H1 (cell line): ENCODE measurements at regions not wholly inside any gene's neighbourhood (a gene's known extent, or its start where the extent isn't known, plus 50 kb on each side); places are given as distances from the start of the nearest gene placed in this dataset.

ENCODE experiments used
- CTCF ChIA-PET: fragments of 300-600 bp; sonication (Branson Sonifier 250); formaldehyde crosslinking; loops from one replicate; lab custom pipeline; 2021; ENCODE audit not compliant: partially characterized antibody; lab: Charles Lee
- POLR2A ChIA-PET: fragments of 300-600 bp; sonication (Branson Sonifier 250); formaldehyde crosslinking; loops from one replicate; lab custom pipeline; 2021; ENCODE audit warnings: inconsistent platforms; ENCODE audit not compliant: partially characterized antibody; lab: Charles Lee
- DNase-seq, 2 experiments: peaks; one replicate each; pipeline versions ENCODE4 v3.0.0 to v3.0.0-alpha.2; 2010 to 2022; ENCODE audit warnings: low spot score in 2 of 2, low read depth in 1 of 2, mixed read lengths in 1 of 2
- FAIRE-seq: peaks from 2 replicates; lab custom pipeline; 2011; peaks lifted over from hg19 to GRCh38; lab: Jason Lieb, UNC
- H2AFZ ChIP-seq: 2 replicates; pipeline ENCODE4 v1.8.1; 2012; ENCODE audit warnings: low read length, inconsistent platforms
- H2AK5ac ChIP-seq: 2 replicates; pipeline ENCODE4 v1.6.1; 2013; ENCODE audit warnings: low read depth, low read length
- H2BK120ac ChIP-seq: replicated peaks from 2 replicates; pipeline ENCODE3; 2013; ENCODE audit warnings: low read depth, low read length, inconsistent platforms
- H2BK12ac ChIP-seq: 2 replicates; pipeline ENCODE4 v1.6.1; 2013; ENCODE audit warnings: low read depth, low read length
- H2BK15ac ChIP-seq: 2 replicates; pipeline ENCODE4 v1.6.1; 2013; ENCODE audit warnings: low read length
- H2BK20ac ChIP-seq: 2 replicates; pipeline ENCODE4 v1.6.1; 2013; ENCODE audit warnings: low read length
- H2BK5ac ChIP-seq: 2 replicates; pipeline ENCODE4 v1.6.1; 2013; ENCODE audit warnings: low read depth, low read length
- H3K14ac ChIP-seq: 2 replicates; pipeline ENCODE4 v1.6.1; 2013; ENCODE audit warnings: inconsistent platforms; ENCODE audit not compliant: insufficient read length
- H3K18ac ChIP-seq: 2 replicates; pipeline ENCODE4 v1.6.1; 2013; ENCODE audit warnings: low read length; ENCODE audit errors: extremely low read depth
- H3K23ac ChIP-seq: 2 replicates; pipeline ENCODE4 v1.6.1; 2013; ENCODE audit warnings: inconsistent platforms; ENCODE audit not compliant: insufficient read length
- H3K23me2 ChIP-seq: 2 replicates; pipeline ENCODE4 v1.6.1; 2013; ENCODE audit warnings: low read depth, low read length
- H3K27ac ChIP-seq: 2 replicates; pipeline ENCODE4 v1.6.1; 2011; ENCODE audit warnings: low read depth, low read length, inconsistent platforms
- H3K27me3 ChIP-seq, 4 experiments: replicated peaks in 1 of 4; 1 replicate in 1 of 4; 2 replicates in 3 of 4; pipeline versions ENCODE4 v1.6.1 to v1.8.1; 2011 to 2013; ENCODE audit warnings: low read length in 3 of 4, mild to moderate bottlenecking in 3 of 4, inconsistent platforms in 2 of 4, mixed read lengths in 2 of 4, moderate library complexity in 1 of 4; ENCODE audit not compliant: control insufficient read depth in 3 of 4, insufficient read depth in 3 of 4; ENCODE audit errors: extremely low read depth in 1 of 4
- H3K36me3 ChIP-seq, 4 experiments: 2 replicates each; pipeline versions ENCODE4 v1.6.1 to v1.8.1; 2011 to 2013; ENCODE audit warnings: mild to moderate bottlenecking in 4 of 4, low read length in 3 of 4, moderate library complexity in 2 of 4, control low read depth in 1 of 4, inconsistent platforms in 1 of 4; ENCODE audit not compliant: insufficient read depth in 4 of 4, control insufficient read depth in 2 of 4
- H3K4ac ChIP-seq: replicated peaks from 2 replicates; pipeline ENCODE3; 2013; ENCODE audit warnings: low read length, low read depth, mixed read lengths, inconsistent platforms; ENCODE audit not compliant: insufficient read length
- H3K4me1 ChIP-seq, 4 experiments: replicated peaks in 1 of 4; 1 replicate in 1 of 4; 2 replicates in 3 of 4; pipeline versions ENCODE4 v1.6.1 to v1.8.1; 2011 to 2013; ENCODE audit warnings: low read length in 3 of 4, inconsistent platforms in 2 of 4, mixed read lengths in 1 of 4; ENCODE audit not compliant: insufficient read depth in 4 of 4, control insufficient read depth in 3 of 4
- H3K4me2 ChIP-seq, 2 experiments: 2 replicates each; pipeline versions ENCODE4 v1.6.1 to v1.8.1; 2011 to 2013; ENCODE audit warnings: low read depth in 2 of 2, low read length in 2 of 2, control low read depth in 1 of 2, inconsistent platforms in 1 of 2, mild to moderate bottlenecking in 1 of 2; ENCODE audit not compliant: insufficient read depth in 1 of 2
- H3K4me3 ChIP-seq, 4 experiments: fragments of 200-600, 300-600 bp in 1 of 4; sonication (generic), shearing (Covaris generic), sonication (Bioruptor Twin) in 1 of 4; 2 replicates each; pipeline versions ENCODE4 v1.5.1 to v1.8.1; 2011 to 2016; ENCODE audit warnings: low read length in 4 of 4, low read depth in 3 of 4, control low read depth in 2 of 4, inconsistent platforms in 2 of 4, mild to moderate bottlenecking in 2 of 4, mixed read lengths in 1 of 4, moderate library complexity in 1 of 4; ENCODE audit not compliant: insufficient read depth in 2 of 4; ENCODE audit errors: extremely low read depth in 1 of 4
- H3K56ac ChIP-seq: replicated peaks from 2 replicates; pipeline ENCODE3; 2013; ENCODE audit warnings: low read depth, mild to moderate bottlenecking, mixed read lengths, low read length, inconsistent platforms; ENCODE audit not compliant: insufficient read length
- H3K79me1 ChIP-seq: 2 replicates; pipeline ENCODE4 v1.6.1; 2013; ENCODE audit warnings: low read depth, low read length, control low read depth
- H3K79me2 ChIP-seq, 2 experiments: 2 replicates each; pipeline versions ENCODE4 v1.6.1 to v1.8.1; 2012 to 2013; ENCODE audit warnings: low read length in 2 of 2, mild to moderate bottlenecking in 2 of 2, inconsistent platforms in 1 of 2; ENCODE audit not compliant: insufficient read depth in 2 of 2, control insufficient read depth in 1 of 2
- H3K9ac ChIP-seq, 4 experiments: replicated peaks in 1 of 4; 1 replicate in 1 of 4; 2 replicates in 3 of 4; pipeline versions ENCODE4 v1.6.1 to v1.8.1; 2011 to 2013; ENCODE audit warnings: low read depth in 3 of 4, low read length in 3 of 4, control low read depth in 2 of 4, mild to moderate bottlenecking in 2 of 4, moderate library complexity in 2 of 4, inconsistent platforms in 1 of 4; ENCODE audit errors: extremely low read depth in 1 of 4
- H3K9me3 ChIP-seq, 2 experiments: 2 replicates each; pipeline versions ENCODE4 v1.6.1 to v1.8.1; 2012 to 2013; ENCODE audit warnings: mild to moderate bottlenecking in 2 of 2, moderate library complexity in 2 of 2, control low read depth in 1 of 2, inconsistent platforms in 1 of 2, low read depth in 1 of 2, low read length in 1 of 2, mixed read lengths in 1 of 2; ENCODE audit not compliant: insufficient read depth in 2 of 2
- H4K20me1 ChIP-seq, 2 experiments: replicated peaks in 1 of 2; 2 replicates each; pipeline versions ENCODE3 to v1.8.1; 2011 to 2013; ENCODE audit warnings: inconsistent platforms in 2 of 2, low read length in 2 of 2, mild to moderate bottlenecking in 1 of 2; ENCODE audit not compliant: insufficient read depth in 2 of 2, control insufficient read depth in 1 of 2
- H4K5ac ChIP-seq: 2 replicates; pipeline ENCODE4 v1.6.1; 2013; ENCODE audit warnings: low read length, low read depth, mixed read lengths, inconsistent platforms; ENCODE audit not compliant: insufficient read length
- H4K8ac ChIP-seq: 2 replicates; pipeline ENCODE4 v1.8.0; 2013; ENCODE audit warnings: mild to moderate bottlenecking, moderate library complexity, low read length, inconsistent platforms; ENCODE audit not compliant: insufficient read depth; ENCODE audit errors: extremely low read depth
- H4K91ac ChIP-seq: replicated peaks from 2 replicates; pipeline ENCODE3; 2013; ENCODE audit warnings: low read length, mixed read lengths, inconsistent platforms; ENCODE audit not compliant: insufficient read length
- BRCA1 ChIP-seq: IDR thresholded peaks from 2 replicates; pipeline ENCODE4 v1.6.1; 2012; ENCODE audit warnings: low read depth, low read length, improper control_type of control experiment
- CHD2 ChIP-seq: IDR thresholded peaks from 2 replicates; pipeline ENCODE4 v1.6.1; 2012; ENCODE audit warnings: low read length, improper control_type of control experiment
- E2F6 ChIP-seq: IDR thresholded peaks from 2 replicates; pipeline ENCODE4 v1.6.1; 2012; ENCODE audit warnings: inconsistent platforms
- EGR1 ChIP-seq: IDR thresholded peaks from 2 replicates; pipeline ENCODE4 v1.6.1; 2011; ENCODE audit warnings: low read depth, low read length, borderline replicate concordance
- EP300 ChIP-seq, 2 experiments: IDR thresholded peaks; 1 replicate in 1 of 2; 2 replicates in 1 of 2; pipeline ENCODE4 v1.6.1; 2011 to 2012; ENCODE audit warnings: low read depth in 2 of 2, low read length in 2 of 2, mild to moderate bottlenecking in 2 of 2, borderline replicate concordance in 1 of 2, inconsistent platforms in 1 of 2, moderate library complexity in 1 of 2
- EZH2 ChIP-seq: fragments of 200-600 bp; sonication (generic); IDR thresholded peaks from 2 replicates; pipeline ENCODE4 v1.7.1; 2012; ENCODE audit warnings: low read depth, mild to moderate bottlenecking, moderate library complexity, low read length, inconsistent platforms; ENCODE audit not compliant: severe bottlenecking
- FOSL1 ChIP-seq: IDR thresholded peaks from 2 replicates; pipeline ENCODE4 v1.6.1; 2011; ENCODE audit warnings: mild to moderate bottlenecking, low read depth, low read length, moderate library complexity; ENCODE audit not compliant: insufficient read depth
- KDM4A ChIP-seq: IDR thresholded peaks from one replicate; pipeline ENCODE4 v1.7.1; 2012; ENCODE audit warnings: low read depth, mild to moderate bottlenecking, moderate library complexity, low read length, inconsistent platforms; ENCODE audit not compliant: severe bottlenecking
- NANOG ChIP-seq: IDR thresholded peaks from 2 replicates; pipeline ENCODE4 v1.6.1; 2011; ENCODE audit warnings: low read length, low read depth, mild to moderate bottlenecking, inconsistent platforms; ENCODE audit not compliant: insufficient read depth, poor library complexity, severe bottlenecking
- POLR2AphosphoS5 ChIP-seq: IDR thresholded peaks from 2 replicates; pipeline ENCODE4 v1.6.1; 2011; ENCODE audit warnings: low read depth, low read length
- SP1 ChIP-seq: IDR thresholded peaks from 2 replicates; pipeline ENCODE4 v1.6.1; 2011; ENCODE audit warnings: low read depth, low read length
- SP2 ChIP-seq: IDR thresholded peaks from 2 replicates; pipeline ENCODE4 v1.6.1; 2012; ENCODE audit warnings: mild to moderate bottlenecking, low read length, inconsistent platforms
- TAF7 ChIP-seq: optimal IDR thresholded peaks from 2 replicates; pipeline ENCODE3; 2011; ENCODE audit warnings: low read depth, mild to moderate bottlenecking, inconsistent platforms, low read length, moderate library complexity, borderline replicate concordance
- ZNF274 ChIP-seq: IDR thresholded peaks from 2 replicates; pipeline ENCODE4 v1.7.0; 2012; ENCODE audit warnings: low read length, borderline replicate concordance; ENCODE audit errors: extremely low read depth
- WGBS, 2 experiments: shearing (Covaris generic) in 1 of 2; methylation state at CpG; one replicate each; pipeline versions ENCODE4 v1.1.6 to v1.1.7; 2013 to 2015; ENCODE audit warnings: low lambda C conversion rate in 2 of 2, mixed read lengths in 2 of 2, inconsistent platforms in 1 of 2, low coverage in 1 of 2, missing lambda C conversion rate in 1 of 2; ENCODE audit not compliant: insufficient replicate concordance in 2 of 2, insufficient coverage in 1 of 2, insufficient read length in 1 of 2; ENCODE audit errors: extremely low coverage in 1 of 2, missing lambda C conversion rate in 1 of 2; 5-methylcytosine and 5-hydroxymethylcytosine counted together

DNA sequence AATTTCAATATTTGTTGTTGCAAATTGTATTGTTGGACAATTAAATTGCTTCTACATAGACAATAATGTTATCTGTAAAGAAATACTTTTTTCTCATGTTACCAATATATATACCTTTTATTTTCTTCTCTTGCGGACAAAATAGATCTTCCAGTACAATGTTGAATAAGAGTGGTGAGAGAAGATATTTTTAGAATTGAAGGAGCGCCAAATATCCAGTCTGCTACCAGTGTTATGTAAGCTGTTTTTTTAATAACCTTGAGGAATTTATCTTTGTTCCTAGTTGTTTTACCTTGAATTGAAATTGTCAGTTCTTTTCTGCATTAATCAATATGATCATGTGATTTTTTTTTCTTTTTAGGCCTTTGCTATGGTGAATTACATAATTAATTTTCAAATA is 1702.5 kb upstream of the RAG2 start:
- DNase-seq, result no peak
- Histone ChIP-seq H3K4ac (no peak overlapping the region), H3K79me1 (no peaks in the 10 kb centered on the region), H3K56ac (no peak overlapping the region), H2AFZ (no peak overlapping the region), H2BK20ac (no peak overlapping the region), H4K5ac (no peak overlapping the region), H2BK15ac (no peak overlapping the region), H3K14ac (no peak overlapping the region), H2BK120ac (no peak overlapping the region), H3K9me3 (no peaks in the 10 kb centered on the region), H4K91ac (no peak overlapping the region), H3K4me2 (no peak overlapping the region), H3K18ac (no peak overlapping the region), H2AK5ac (no peak overlapping the region), H3K9ac (no peak overlapping the region), H4K20me1 (no peaks in the 10 kb centered on the region), H3K79me2 (no peaks in the 10 kb centered on the region), H2BK5ac (no peak overlapping the region), H3K4me1 (peaks cover 0 to 2% (median 0%) of the 10 kb centered on the region in 4 experiments; a peak in 1 of 7 replicates), H4K8ac (no peak overlapping the region), H3K23ac (no peak overlapping the region), H3K23me2 (no peaks in the 10 kb centered on the region), H2BK12ac (no peak overlapping the region), H3K27ac (no peak overlapping the region), H3K4me3 (no peak overlapping the region), H3K27me3 (no peaks in the 10 kb centered on the region), H3K36me3 (no peaks in the 10 kb centered on the region)
- 96% methylated on average over 2 of the region's 2 CpGs; no CpG with 5 or more reads in 1 of the 2 experiments for WGBS, 2 experiments
- no peak for FAIRE-seq
- POLR2A ChIA-PET, result no interaction called here
- CTCF ChIA-PET, result interaction anchor here (1.0 to 1.2 kb wide), 2 partner anchors 10 to 14 kb away, joined by 3 read pairs; no protein-coding TSS in a partner anchor
- TF ChIP-seq KDM4A, result no peak
- no peak for TF ChIP-seq FOSL1
- TF ChIP-seq SP2, result no peak
- no peak for TF ChIP-seq POLR2AphosphoS5
- no peak for TF ChIP-seq EGR1
- TF ChIP-seq EZH2, result no peak
- no peak for TF ChIP-seq TAF7
- no peak for TF ChIP-seq NANOG
- TF ChIP-seq BRCA1, result no peak
- TF ChIP-seq EP300 (IDR thresholded peaks at IDR 0.05; ENCODE audit: borderline replicate concordance in 1 of 2, low read depth in 2 of 2, low read length in 2 of 2), result no peak
- no peak for TF ChIP-seq CHD2
- no peak for TF ChIP-seq ZNF274
- TF ChIP-seq SP1, result no peak
- TF ChIP-seq E2F6, result no peak
